Skeletal muscle tissue (tissue), 3 donors: ENCODE measurements at regions not wholly inside any gene's neighbourhood (a gene's known extent, or its start where the extent isn't known, plus 50 kb on each side); places are given as distances from the start of the nearest gene placed in this dataset.
"Not testable (repeated sequence)": the region's sequence is repeated elsewhere in the genome, so short reads cannot be mapped to it uniquely, and the experiment has no call there.

ENCODE experiments used
- H3K27ac ChIP-seq: one replicate; pipeline ENCODE4 v1.7.0; 2013; ENCODE audit warnings: mild to moderate bottlenecking, low read depth, low read length, inconsistent platforms
- H3K27me3 ChIP-seq, 3 donors: one replicate each; pipeline ENCODE4 v1.7.0; 2013; ENCODE audit warnings: low read length in 3 of 3; ENCODE audit not compliant: control insufficient read depth in 3 of 3, insufficient read depth in 3 of 3
- H3K36me3 ChIP-seq, 3 donors: one replicate each; pipeline ENCODE4 v1.7.0; 2013; ENCODE audit warnings: low read length in 3 of 3; ENCODE audit not compliant: control insufficient read depth in 3 of 3, insufficient read depth in 3 of 3
- H3K4me1 ChIP-seq, 3 donors: one replicate each; pipeline ENCODE4 v1.7.0; 2013; ENCODE audit warnings: low read length in 3 of 3, mild to moderate bottlenecking in 3 of 3; ENCODE audit not compliant: control insufficient read depth in 3 of 3, insufficient read depth in 3 of 3
- H3K4me3 ChIP-seq, 3 donors: one replicate each; pipeline ENCODE4 v1.7.0; 2013; ENCODE audit warnings: low read length in 3 of 3
- H3K9ac ChIP-seq, 3 donors: one replicate each; pipeline ENCODE4 v1.7.0; 2013; ENCODE audit warnings: low read length in 3 of 3, mild to moderate bottlenecking in 3 of 3, moderate library complexity in 2 of 3, low read depth in 1 of 3
- H3K9me3 ChIP-seq, 3 donors: one replicate each; pipeline ENCODE4 v1.7.0; 2013; ENCODE audit warnings: low read length in 3 of 3; ENCODE audit not compliant: control insufficient read depth in 3 of 3
- donor health status: Osteomylitis.

- Histone ChIP-seq H3K27me3 (no peaks in the 10 kb centered on the region), H3K36me3 (no peaks in the 10 kb centered on the region), H3K4me3 (no peak overlapping the region), H3K9me3 (peaks cover 0 to 7% (median 0%) of the 10 kb centered on the region in 3 donors), H3K27ac (no peak overlapping the region), H3K9ac (no peak overlapping the region), H3K4me1 (no peaks in the 10 kb centered on the region)
These were observed 149.9 kb upstream of the RAB6C start for GRCh38 chr2:129829588-129829987.

DNA sequence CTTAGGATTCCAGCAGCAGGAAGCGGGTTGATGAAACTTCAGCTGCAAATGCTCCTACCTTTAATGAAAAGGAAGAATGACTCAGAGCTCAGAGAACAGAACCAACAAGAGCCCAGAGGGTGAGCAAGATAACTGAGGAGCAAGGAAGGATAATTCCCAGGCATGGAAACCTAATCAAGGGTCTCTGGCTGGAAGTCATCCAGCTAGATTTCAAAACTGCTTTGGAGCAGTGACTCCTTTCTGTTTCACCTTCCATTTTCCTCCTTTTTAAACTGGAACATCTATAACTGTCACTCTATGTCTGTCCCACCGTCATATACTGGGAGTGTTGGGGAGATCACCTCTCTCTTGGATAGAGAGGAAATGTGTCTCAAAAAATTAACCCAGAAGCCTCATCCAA, 148.4 kb upstream of the RAB6C start:
- peaks cover 0 to 7% (median 0%) of the 10 kb centered on the region in 3 donors for H3K9me3 ChIP-seq
- H3K4me1 ChIP-seq, result no peaks in the 10 kb centered on the region
- no peaks in the 10 kb centered on the region for H3K36me3 ChIP-seq
- no peak overlapping the region for H3K9ac ChIP-seq
- no peaks in the 10 kb centered on the region for H3K27me3 ChIP-seq
- no peak overlapping the region for H3K4me3 ChIP-seq
- H3K27ac ChIP-seq, result no peak overlapping the region

DNA sequence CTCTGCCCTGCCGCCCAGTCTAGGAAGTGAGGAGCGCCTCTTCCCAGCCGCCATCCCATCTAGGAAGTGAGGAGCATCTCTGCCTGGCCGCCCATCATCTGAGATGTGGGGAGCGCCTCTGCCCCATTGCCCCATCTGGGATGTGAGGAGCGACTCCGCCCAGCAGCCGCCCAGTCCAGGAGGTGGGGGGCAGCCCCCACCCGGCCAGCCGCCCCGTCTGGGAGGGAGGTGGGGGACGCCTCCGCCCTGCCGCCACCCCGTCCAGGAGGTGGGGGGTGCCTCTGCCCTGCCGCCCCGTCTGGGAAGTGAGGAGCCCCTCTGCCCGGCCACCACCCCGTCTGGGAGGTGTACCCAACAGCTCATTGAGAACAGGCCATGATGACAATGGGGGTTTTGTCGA, 146.0 kb upstream of the RAB6C start:
- not testable (repeated sequence) for H3K9me3 ChIP-seq, H3K9ac ChIP-seq, H3K36me3 ChIP-seq, H3K27me3 ChIP-seq, H3K4me3 ChIP-seq, H3K27ac ChIP-seq, H3K4me1 ChIP-seq

DNA sequence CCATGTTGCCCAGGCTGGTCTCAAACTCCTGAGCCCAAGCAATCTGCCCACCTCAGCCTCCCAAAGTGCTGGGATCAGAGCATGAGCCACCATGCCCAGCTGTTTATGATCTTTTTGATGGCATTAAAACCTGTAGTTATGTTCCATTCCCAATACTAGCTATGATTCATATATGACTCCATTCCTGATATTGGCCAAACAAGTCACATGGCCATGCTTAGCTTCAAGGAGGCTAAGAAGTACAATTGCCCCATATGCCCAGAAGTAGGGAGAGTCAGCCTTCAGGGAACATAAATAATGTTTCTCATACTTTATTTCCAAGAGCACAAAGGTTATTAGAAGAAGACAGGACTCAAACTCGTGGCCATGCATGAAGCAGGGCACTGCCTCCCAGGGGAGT, 132.4 kb upstream of the RAB6C start:
- no peak overlapping the region for H3K27ac ChIP-seq
- peak overlapping the region in 1 of 3 donors; percentile 10 for H3K9ac ChIP-seq
- H3K4me3 ChIP-seq, result no peak overlapping the region
- no peaks in the 10 kb centered on the region for H3K4me1 ChIP-seq
- H3K9me3 ChIP-seq, result no peaks in the 10 kb centered on the region
- peaks cover 0 to 2% (median 0%) of the 10 kb centered on the region in 3 donors for H3K27me3 ChIP-seq
- H3K36me3 ChIP-seq, result no peaks in the 10 kb centered on the region

DNA sequence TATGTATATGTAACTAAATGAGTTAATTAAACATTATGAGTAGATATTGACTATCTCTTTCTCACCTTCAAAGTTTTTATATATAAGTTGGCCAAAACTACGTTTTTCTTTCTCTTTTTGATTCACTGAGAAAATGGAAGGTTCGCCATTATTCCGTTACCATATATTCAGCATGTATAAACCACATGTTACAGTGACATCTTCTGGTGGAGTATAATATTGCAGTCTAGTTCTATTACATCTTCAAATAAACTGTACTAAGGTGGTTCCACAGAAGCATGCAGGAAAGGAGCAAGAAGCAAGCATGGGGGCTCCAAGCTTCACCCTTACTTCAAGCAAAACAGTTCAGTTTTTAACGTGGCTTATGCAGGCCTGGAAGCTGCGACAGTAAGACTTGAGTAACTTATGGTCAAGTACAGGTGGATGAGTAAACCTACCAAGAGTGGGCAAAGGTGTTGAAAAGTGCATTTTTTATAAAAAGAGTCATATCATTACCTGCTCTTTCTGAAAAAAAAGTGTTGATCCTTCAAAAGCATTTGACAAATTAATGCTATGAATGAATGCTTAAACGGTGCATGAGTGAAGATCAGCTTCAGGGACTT, 129.8 kb upstream of the RAB6C start:
- Histone ChIP-seq H3K4me1 (no peaks in the 10 kb centered on the region), H3K27ac (no peak overlapping the region), H3K9me3 (no peaks in the 10 kb centered on the region), H3K4me3 (peak overlapping the region in 1 of 3 donors; percentile 35), H3K9ac (no peak overlapping the region), H3K36me3 (no peaks in the 10 kb centered on the region), H3K27me3 (peaks cover 0 to 2% (median 0%) of the 10 kb centered on the region in 3 donors)

DNA sequence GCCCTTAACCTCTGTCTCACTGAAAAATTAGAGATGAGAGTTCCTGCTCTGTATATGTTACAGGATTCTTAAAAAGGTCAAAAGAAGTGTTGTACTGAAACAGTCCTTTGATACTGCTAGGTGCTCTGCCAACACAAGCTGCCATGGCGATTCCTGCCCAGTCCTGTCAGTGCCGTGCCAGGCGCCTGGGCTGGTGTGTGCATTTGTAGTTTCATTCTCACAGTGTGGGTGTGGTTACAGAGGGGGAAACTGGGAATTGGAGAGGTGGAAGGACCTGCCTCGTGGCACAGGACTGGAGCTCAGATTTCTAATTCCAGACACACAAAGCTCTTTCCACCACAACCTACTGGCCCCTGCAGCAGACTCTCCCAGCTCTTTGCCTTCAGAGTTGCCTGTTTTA, 122.3 kb upstream of the RAB6C start:
- Histone ChIP-seq H3K36me3 (no peaks in the 10 kb centered on the region), H3K27me3 (peaks cover 0 to 5% (median 0%) of the 10 kb centered on the region in 3 donors), H3K4me3 (no peak overlapping the region), H3K27ac (no peak overlapping the region), H3K4me1 (peaks cover 0 to 3% (median 0%) of the 10 kb centered on the region in 3 donors), H3K9ac (no peak overlapping the region), H3K9me3 (no peaks in the 10 kb centered on the region)

DNA sequence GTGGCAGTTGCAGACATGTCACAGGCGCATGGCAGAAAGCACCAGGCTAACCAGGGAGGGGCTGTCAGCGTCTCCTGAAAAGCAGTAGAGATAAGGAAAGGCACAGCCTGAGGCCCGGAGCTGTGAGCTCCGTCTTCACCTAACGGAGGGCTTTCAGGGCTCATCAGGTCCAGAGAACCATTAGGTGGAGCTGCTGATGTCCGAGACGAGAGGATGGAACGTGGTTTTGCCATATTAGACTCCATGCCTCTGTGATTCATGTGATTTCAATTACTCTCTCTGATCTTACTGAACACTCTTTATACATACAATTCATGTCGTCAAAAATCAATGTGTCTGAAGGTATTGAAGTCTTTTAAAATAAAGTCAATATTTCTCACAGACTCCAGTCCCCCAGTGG, 120.3 kb upstream of the RAB6C start:
- H3K27me3 ChIP-seq, result peaks cover 0 to 5% (median 0%) of the 10 kb centered on the region in 3 donors
- no peak overlapping the region for H3K9ac ChIP-seq
- H3K27ac ChIP-seq, result no peak overlapping the region
- peaks cover 0 to 3% (median 0%) of the 10 kb centered on the region in 3 donors for H3K4me1 ChIP-seq
- no peak overlapping the region for H3K4me3 ChIP-seq
- no peaks in the 10 kb centered on the region for H3K9me3 ChIP-seq
- no peaks in the 10 kb centered on the region for H3K36me3 ChIP-seq

GRCh38 chr2:129860088-129860487, 119.4 kb upstream of the RAB6C start:
- Histone ChIP-seq H3K36me3 (no peaks in the 10 kb centered on the region), H3K27me3 (peaks cover 0 to 5% (median 0%) of the 10 kb centered on the region in 3 donors), H3K27ac (no peak overlapping the region), H3K4me3 (no peak overlapping the region), H3K9me3 (no peaks in the 10 kb centered on the region), H3K9ac (no peak overlapping the region), H3K4me1 (peaks cover 0 to 3% (median 0%) of the 10 kb centered on the region in 3 donors)

GRCh38 chr2:129861666-129862288, 117.7 kb upstream of the RAB6C start:
- no peaks in the 10 kb centered on the region for H3K9me3 ChIP-seq
- H3K27ac ChIP-seq, result no peak overlapping the region
- H3K4me3 ChIP-seq, result no peak overlapping the region
- H3K9ac ChIP-seq, result no peak overlapping the region
- no peaks in the 10 kb centered on the region for H3K36me3 ChIP-seq
- peaks cover 0 to 3% (median 0%) of the 10 kb centered on the region in 3 donors for H3K4me1 ChIP-seq
- peaks cover 0 to 5% (median 0%) of the 10 kb centered on the region in 3 donors for H3K27me3 ChIP-seq

DNA sequence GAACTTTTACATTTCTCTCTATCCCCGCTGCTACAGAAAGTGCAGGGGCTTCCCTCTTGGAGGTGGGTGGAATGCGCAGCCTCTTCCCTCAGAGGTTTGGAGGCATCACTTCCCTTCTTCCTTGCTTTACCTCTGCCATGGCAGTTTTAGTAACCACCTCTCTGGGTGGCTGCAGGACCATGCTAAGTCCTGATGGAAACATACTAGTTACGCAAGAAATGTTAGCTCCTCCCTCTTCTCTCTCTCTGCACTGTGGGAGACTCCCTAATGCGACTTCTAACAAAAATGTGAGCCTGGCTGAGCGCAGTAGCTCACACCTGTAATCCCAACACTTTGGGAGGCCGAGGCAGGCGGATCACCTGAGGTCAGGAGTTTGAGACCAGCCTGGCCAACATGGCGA, 116.8 kb upstream of the RAB6C start:
- no peaks in the 10 kb centered on the region for H3K36me3 ChIP-seq
- peaks cover 0 to 5% (median 0%) of the 10 kb centered on the region in 3 donors for H3K27me3 ChIP-seq
- H3K9ac ChIP-seq, result no peak overlapping the region
- no peak overlapping the region for H3K4me3 ChIP-seq
- H3K4me1 ChIP-seq, result no peaks in the 10 kb centered on the region
- no peaks in the 10 kb centered on the region for H3K9me3 ChIP-seq
- no peak overlapping the region for H3K27ac ChIP-seq
